Nephron progenitor cell (in vitro differentiated cells): ENCODE measurements at regions not wholly inside any gene's neighbourhood (a gene's known extent, or its start where the extent isn't known, plus 50 kb on each side); places are given as distances from the start of the nearest gene placed in this dataset.

Source experiments
- DNase-seq: peaks from one replicate; pipeline ENCODE4 v3.0.0; 2021
- H3K27ac Mint-ChIP-seq: 2 replicates; pipeline ENCODE4 v1.8.0; 2021; ENCODE audit warnings: mild to moderate bottlenecking, moderate library complexity, mixed read lengths
- H3K27me3 Mint-ChIP-seq: 2 replicates; pipeline ENCODE4 v1.8.0; 2021; ENCODE audit warnings: mild to moderate bottlenecking, low read depth, mixed read lengths; ENCODE audit not compliant: poor library complexity
- H3K36me3 Mint-ChIP-seq: 2 replicates; pipeline ENCODE4 v1.8.0; 2021; ENCODE audit warnings: low read depth, mixed read lengths
- H3K4me1 Mint-ChIP-seq: 2 replicates; pipeline ENCODE4 v1.8.0; 2021; ENCODE audit warnings: mixed read lengths
- H3K4me3 Mint-ChIP-seq: 2 replicates; pipeline ENCODE4 v1.8.0; 2021; ENCODE audit warnings: mild to moderate bottlenecking, moderate library complexity, mixed read lengths
- H3K9me3 Mint-ChIP-seq: 2 replicates; pipeline ENCODE4 v1.8.0; 2021; ENCODE audit warnings: mild to moderate bottlenecking, moderate library complexity, mixed read lengths
- TF ChIP-seq, protein P1 (sequence below): fragments of 200-600 bp; sonication (generic); IDR thresholded peaks from 2 replicates; pipeline ENCODE4 v1.5.0; 2021; ENCODE audit warnings: antibody characterized with exemption

DNA sequence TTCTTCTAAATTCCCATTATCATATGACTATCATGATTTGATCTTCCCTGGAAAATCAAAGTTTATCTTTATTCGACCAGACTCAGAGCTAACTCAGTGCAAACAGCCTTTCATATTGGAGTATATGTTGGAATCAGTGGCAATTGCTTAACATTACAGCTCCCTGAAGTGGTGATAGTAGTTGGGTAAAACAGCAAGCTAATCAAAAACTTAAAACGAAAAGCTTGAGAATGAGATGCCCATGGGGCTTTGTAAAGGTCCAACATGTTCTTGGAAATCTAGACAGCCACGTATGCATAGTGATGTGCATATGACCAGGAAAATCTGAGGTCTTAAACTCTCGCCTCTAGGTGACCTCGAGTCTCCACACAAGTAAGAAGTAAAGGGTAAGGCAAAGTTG lies 437.6 kb downstream of the KIF16B start:
- DNase-seq: no peak
- Mint-ChIP-seq H3K9me3 (peaks cover 18% of the 10 kb centered on the region), H3K27me3 (peaks cover 6% of the 10 kb centered on the region), H3K27ac (no peak overlapping the region), H3K36me3 (no peaks in the 10 kb centered on the region), H3K4me1 (no peaks in the 10 kb centered on the region), H3K4me3 (no peak overlapping the region)
- TF ChIP-seq, protein P1, sequence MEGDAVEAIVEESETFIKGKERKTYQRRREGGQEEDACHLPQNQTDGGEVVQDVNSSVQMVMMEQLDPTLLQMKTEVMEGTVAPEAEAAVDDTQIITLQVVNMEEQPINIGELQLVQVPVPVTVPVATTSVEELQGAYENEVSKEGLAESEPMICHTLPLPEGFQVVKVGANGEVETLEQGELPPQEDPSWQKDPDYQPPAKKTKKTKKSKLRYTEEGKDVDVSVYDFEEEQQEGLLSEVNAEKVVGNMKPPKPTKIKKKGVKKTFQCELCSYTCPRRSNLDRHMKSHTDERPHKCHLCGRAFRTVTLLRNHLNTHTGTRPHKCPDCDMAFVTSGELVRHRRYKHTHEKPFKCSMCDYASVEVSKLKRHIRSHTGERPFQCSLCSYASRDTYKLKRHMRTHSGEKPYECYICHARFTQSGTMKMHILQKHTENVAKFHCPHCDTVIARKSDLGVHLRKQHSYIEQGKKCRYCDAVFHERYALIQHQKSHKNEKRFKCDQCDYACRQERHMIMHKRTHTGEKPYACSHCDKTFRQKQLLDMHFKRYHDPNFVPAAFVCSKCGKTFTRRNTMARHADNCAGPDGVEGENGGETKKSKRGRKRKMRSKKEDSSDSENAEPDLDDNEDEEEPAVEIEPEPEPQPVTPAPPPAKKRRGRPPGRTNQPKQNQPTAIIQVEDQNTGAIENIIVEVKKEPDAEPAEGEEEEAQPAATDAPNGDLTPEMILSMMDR: no peak

DNA sequence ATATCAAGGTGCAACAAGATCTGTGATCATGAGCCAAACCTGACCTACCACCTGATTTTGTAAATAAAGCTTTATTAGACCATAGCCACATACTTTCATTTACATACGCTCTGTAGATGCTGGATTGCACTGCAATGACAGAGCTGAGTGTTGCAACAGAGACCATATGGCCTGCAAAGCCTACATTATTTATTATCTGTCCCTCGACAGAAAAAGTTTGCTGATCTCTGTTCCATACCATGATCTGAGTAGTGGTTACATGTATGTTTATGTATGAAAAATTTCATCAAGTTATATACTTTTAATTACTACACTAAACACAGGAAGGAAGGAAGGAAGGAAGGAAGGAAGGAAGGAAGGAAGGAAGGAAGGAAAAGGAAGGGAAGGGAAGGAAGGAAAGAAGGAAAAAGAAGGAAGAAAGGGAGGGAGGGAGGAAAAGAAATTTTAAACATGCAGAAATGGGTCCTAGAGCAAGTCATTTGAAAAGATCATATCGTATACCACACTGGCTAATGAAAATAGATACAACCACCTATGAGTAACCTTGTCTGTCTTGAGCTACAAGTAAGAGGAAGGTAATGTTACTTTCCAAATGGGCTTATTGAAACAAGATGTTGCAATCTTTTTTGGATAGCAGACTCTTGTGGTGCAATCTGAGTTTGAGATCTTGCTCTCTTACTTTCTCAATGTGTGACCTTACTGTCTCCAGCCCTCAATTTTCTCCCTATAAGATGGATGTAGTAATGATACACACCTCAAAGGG lies 441.0 kb downstream of the KIF16B start:
- H3K4me3 Mint-ChIP-seq: no peak overlapping the region
- no peak overlapping the region for H3K27ac Mint-ChIP-seq
- no peaks in the 10 kb centered on the region for H3K36me3 Mint-ChIP-seq
- no peaks in the 10 kb centered on the region for H3K4me1 Mint-ChIP-seq
- TF ChIP-seq, protein P1: no peak
- DNase-seq: no peak
- H3K27me3 Mint-ChIP-seq: peaks cover 6% of the 10 kb centered on the region
- peaks cover 11% of the 10 kb centered on the region for H3K9me3 Mint-ChIP-seq

DNA sequence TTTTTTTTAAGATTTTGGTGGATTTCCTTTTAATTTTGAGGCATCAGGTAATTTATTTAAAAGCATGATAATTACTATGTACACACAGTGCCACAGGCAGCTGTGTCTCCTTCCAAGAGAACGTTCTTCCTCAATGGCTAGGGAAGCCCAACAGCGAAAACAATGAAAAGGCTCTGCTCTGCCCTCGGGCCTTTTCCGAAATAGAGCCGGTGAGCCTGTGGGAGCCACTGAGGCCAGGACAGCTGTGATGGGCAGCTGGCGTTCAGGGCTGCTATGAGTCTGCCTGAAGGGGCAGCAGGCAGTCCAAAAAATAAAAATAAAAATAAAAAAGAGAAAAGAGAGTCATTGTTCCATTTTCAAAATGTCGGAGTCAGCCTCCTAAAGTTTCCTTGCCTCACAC lies 443.8 kb downstream of the KIF16B start:
- no peak overlapping the region for H3K4me3 Mint-ChIP-seq
- no peaks in the 10 kb centered on the region for H3K9me3 Mint-ChIP-seq
- H3K36me3 Mint-ChIP-seq: no peaks in the 10 kb centered on the region
- H3K4me1 Mint-ChIP-seq: peaks cover 6% of the 10 kb centered on the region
- no peak for DNase-seq
- no peak overlapping the region for H3K27ac Mint-ChIP-seq
- H3K27me3 Mint-ChIP-seq: peaks cover 6% of the 10 kb centered on the region
- TF ChIP-seq, protein P1: no peak

DNA sequence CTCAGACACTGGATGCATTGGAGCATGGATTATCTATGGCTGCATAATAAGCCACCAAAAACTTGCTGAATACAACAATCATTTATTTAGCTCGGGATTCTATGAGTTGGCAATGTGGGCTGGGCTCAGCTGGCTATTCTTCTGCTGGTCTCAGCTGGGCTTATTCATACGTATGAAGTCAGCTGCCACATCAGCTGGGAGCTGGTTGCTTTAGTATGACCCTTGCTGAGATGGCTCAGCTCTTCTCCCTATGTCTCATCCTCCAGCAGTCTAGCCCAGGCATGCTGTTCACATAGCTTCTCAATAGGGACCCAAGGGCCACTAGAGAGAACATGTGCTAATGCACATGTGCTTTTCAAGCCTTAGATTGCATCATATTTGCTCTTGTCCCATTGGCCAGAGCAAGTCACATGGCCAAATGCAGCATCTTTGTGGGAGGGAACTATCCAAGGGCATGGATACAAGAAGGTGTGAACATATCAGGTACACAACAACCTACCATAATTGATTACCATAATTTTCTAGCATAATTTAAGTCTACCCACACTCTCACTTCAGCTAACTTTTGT lies 444.6 kb downstream of the KIF16B start:
- peaks cover 6% of the 10 kb centered on the region for H3K4me1 Mint-ChIP-seq
- H3K27ac Mint-ChIP-seq: no peak overlapping the region
- H3K36me3 Mint-ChIP-seq: no peaks in the 10 kb centered on the region
- H3K9me3 Mint-ChIP-seq: no peaks in the 10 kb centered on the region
- peaks cover 6% of the 10 kb centered on the region for H3K27me3 Mint-ChIP-seq
- TF ChIP-seq, protein P1: no peak
- H3K4me3 Mint-ChIP-seq: no peak overlapping the region
- DNase-seq: no peak

DNA sequence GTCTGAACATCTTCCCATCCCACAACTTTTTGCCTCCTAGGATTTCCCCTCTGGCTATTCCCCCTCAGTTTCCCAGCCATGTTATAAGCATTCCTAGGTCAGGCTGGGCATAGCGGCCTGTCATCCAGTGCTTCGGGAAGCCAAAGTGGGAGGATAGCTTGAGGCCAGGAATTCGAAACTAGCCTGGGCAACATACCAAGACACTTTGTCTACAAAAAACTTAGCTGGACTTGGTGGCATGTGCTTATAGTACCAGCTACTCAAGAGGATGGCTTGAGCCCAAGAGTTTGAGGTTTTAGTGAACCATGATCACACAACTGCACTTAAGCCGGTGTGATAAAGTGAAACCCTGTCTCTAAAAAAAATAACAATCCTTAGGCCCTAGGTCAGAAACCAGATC lies 447.4 kb downstream of the KIF16B start:
- no peaks in the 10 kb centered on the region for H3K36me3 Mint-ChIP-seq
- TF ChIP-seq, protein P1: no peak
- no peak overlapping the region for H3K4me3 Mint-ChIP-seq
- H3K9me3 Mint-ChIP-seq: no peaks in the 10 kb centered on the region
- peaks cover 1% of the 10 kb centered on the region for H3K27me3 Mint-ChIP-seq
- DNase-seq: no peak
- peaks cover 6% of the 10 kb centered on the region for H3K4me1 Mint-ChIP-seq
- no peak overlapping the region for H3K27ac Mint-ChIP-seq
